ENCODE measurements at regions not wholly inside any gene's neighbourhood (a gene's known extent, or its start where the extent isn't known, plus 50 kb on each side); places are given as distances from the start of the nearest gene placed in this dataset.

- TF ChIP-seq, protein P1, sequence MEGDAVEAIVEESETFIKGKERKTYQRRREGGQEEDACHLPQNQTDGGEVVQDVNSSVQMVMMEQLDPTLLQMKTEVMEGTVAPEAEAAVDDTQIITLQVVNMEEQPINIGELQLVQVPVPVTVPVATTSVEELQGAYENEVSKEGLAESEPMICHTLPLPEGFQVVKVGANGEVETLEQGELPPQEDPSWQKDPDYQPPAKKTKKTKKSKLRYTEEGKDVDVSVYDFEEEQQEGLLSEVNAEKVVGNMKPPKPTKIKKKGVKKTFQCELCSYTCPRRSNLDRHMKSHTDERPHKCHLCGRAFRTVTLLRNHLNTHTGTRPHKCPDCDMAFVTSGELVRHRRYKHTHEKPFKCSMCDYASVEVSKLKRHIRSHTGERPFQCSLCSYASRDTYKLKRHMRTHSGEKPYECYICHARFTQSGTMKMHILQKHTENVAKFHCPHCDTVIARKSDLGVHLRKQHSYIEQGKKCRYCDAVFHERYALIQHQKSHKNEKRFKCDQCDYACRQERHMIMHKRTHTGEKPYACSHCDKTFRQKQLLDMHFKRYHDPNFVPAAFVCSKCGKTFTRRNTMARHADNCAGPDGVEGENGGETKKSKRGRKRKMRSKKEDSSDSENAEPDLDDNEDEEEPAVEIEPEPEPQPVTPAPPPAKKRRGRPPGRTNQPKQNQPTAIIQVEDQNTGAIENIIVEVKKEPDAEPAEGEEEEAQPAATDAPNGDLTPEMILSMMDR (optimal IDR thresholded peaks at IDR 0.05 in 1 of 3, IDR thresholded peaks at IDR 0.05 in 1 of 3, conservative IDR thresholded peaks at IDR 0.05 in 1 of 3; ENCODE audit: extremely low read depth in 1 of 3, insufficient read depth in 2 of 3, low read length in 3 of 3), result no peak
- no peak for TF ChIP-seq EZH2 (IDR thresholded peaks at IDR 0.05; ENCODE audit: low read length)
Observed at GRCh38 chr16:79422064-79422463, 178.5 kb downstream of the MAF start.

All from keratinocyte (primary cell).